ENCODE measurements at regions not wholly inside any gene's neighbourhood (a gene's known extent, or its start where the extent isn't known, plus 50 kb on each side); places are given as distances from the start of the nearest gene placed in this dataset.

GRCh38 chr3:193771653-193772421 lies 178.8 kb downstream of the OPA1 start:
- Histone ChIP-seq H3K4me1 (no peaks in the 10 kb centered on the region), H3K36me3 (no peaks in the 10 kb centered on the region), H3K27me3 (no peaks in the 10 kb centered on the region), H3K9me3 (no peaks in the 10 kb centered on the region), H3K27ac (no peak overlapping the region), H3K4me3 (no peak overlapping the region)
- TF ChIP-seq CTCF (IDR thresholded peaks at IDR 0.05), result no peak
- no peak for TF ChIP-seq POLR2AphosphoS5 (IDR thresholded peaks at IDR 0.05; ENCODE audit: insufficient read depth in 1 of 2, low read depth in 1 of 2)
- no peak for TF ChIP-seq POLR2A (IDR thresholded peaks at IDR 0.05)
- DNase-seq (ENCODE audit: extremely low spot score in 2 of 2), result peak; percentile 9 to 32
- intact Hi-C loops (cut with DNase I), result no loop called here

- Histone ChIP-seq H3K4me1 (no peaks in the 10 kb centered on the region), H3K4me3 (no peak overlapping the region), H3K36me3 (no peaks in the 10 kb centered on the region), H3K27me3 (no peaks in the 10 kb centered on the region), H3K9me3 (no peaks in the 10 kb centered on the region), H3K27ac (no peak overlapping the region)
- peak; percentile 16 to 89 for DNase-seq (ENCODE audit: extremely low spot score in 2 of 2)
- intact Hi-C loops (cut with DNase I), result no loop called here
- no peak for TF ChIP-seq POLR2A (IDR thresholded peaks at IDR 0.05)
- TF ChIP-seq POLR2AphosphoS5 (IDR thresholded peaks at IDR 0.05; ENCODE audit: insufficient read depth in 1 of 2, low read depth in 1 of 2), result no peak
Measured at GRCh38 chr3:193772422-193772763, 179.4 kb downstream of the OPA1 start.

- intact Hi-C loops (cut with DNase I), result no loop called here
- DNase-seq (ENCODE audit: extremely low spot score in 2 of 2), result peak; percentile 46 to 65
- H3K4me3 ChIP-seq, result no peak overlapping the region
Measured at GRCh38 chr3:193773266-193774220, 180.5 kb downstream of the OPA1 start.

GRCh38 chr3:193774272-193774915 lies 181.4 kb downstream of the OPA1 start:
- H3K4me3 ChIP-seq, result no peak overlapping the region
- no peaks in the 10 kb centered on the region for H3K27me3 ChIP-seq
- no peaks in the 10 kb centered on the region for H3K36me3 ChIP-seq
- peak in 1 of 2 donors; percentile 67 for DNase-seq (ENCODE audit: extremely low spot score in 2 of 2)
- intact Hi-C loops (cut with DNase I), result no loop called here
- TF ChIP-seq CTCF (IDR thresholded peaks at IDR 0.05) (no peak), POLR2AphosphoS5 (IDR thresholded peaks at IDR 0.05; ENCODE audit: insufficient read depth in 1 of 2, low read depth in 1 of 2) (no peak), POLR2A (IDR thresholded peaks at IDR 0.05) (no peak)
- no peaks in the 10 kb centered on the region for H3K9me3 ChIP-seq
- no peaks in the 10 kb centered on the region for H3K4me1 ChIP-seq
- no peak overlapping the region for H3K27ac ChIP-seq

More at GRCh38 chr3:193773266-193774220, 180.5 kb downstream of the OPA1 start:
- Histone ChIP-seq H3K36me3 (no peaks in the 10 kb centered on the region), H3K4me1 (no peaks in the 10 kb centered on the region), H3K27me3 (no peaks in the 10 kb centered on the region), H3K9me3 (no peaks in the 10 kb centered on the region), H3K27ac (no peak overlapping the region)
- TF ChIP-seq POLR2A (IDR thresholded peaks at IDR 0.05) (no peak), POLR2AphosphoS5 (IDR thresholded peaks at IDR 0.05; ENCODE audit: insufficient read depth in 1 of 2, low read depth in 1 of 2) (no peak), CTCF (IDR thresholded peaks at IDR 0.05) (no peak)

- Histone ChIP-seq H3K36me3 (no peaks in the 10 kb centered on the region), H3K9me3 (no peaks in the 10 kb centered on the region), H3K4me3 (no peak overlapping the region), H3K4me1 (peaks cover 1% of the 10 kb centered on the region), H3K27ac (no peak overlapping the region), H3K27me3 (no peaks in the 10 kb centered on the region)
- intact Hi-C loops (cut with DNase I), result no loop called here
- TF ChIP-seq POLR2AphosphoS5 (IDR thresholded peaks at IDR 0.05; ENCODE audit: insufficient read depth in 1 of 2, low read depth in 1 of 2), result no peak
- TF ChIP-seq CTCF (IDR thresholded peaks at IDR 0.05), result no peak
- TF ChIP-seq POLR2A (IDR thresholded peaks at IDR 0.05), result no peak
- DNase-seq (ENCODE audit: extremely low spot score in 2 of 2), result peak in 1 of 2 donors; percentile 79
Measured at GRCh38 chr3:193774916-193775285, 181.9 kb downstream of the OPA1 start.
